ENCODE measurements at regions not wholly inside any gene's neighbourhood (a gene's known extent, or its start where the extent isn't known, plus 50 kb on each side); places are given as distances from the start of the nearest gene placed in this dataset.
"Not testable (repeated sequence)": the region's sequence is repeated elsewhere in the genome, so short reads cannot be mapped to it uniquely, and the experiment has no call there.

DNA sequence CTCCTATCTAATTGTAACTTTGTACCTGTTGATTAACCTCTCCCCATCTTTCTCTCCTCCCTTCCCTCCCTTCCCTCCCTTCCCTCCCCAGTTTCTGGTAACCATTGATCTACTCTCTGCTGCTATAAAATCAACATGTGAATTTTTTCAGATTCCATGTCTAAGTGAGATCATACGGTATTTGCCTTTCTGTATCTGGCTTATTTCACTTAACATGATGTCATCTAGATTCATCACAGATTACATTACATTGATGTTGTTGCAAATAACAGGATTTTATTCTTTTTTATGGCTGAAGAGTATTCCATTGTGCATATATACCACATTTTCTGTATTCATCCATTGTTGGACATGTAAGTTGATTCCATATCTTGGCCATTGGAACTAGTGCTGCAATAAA, 68.0 kb upstream of the FBXO33 start:
- DNase-seq = no peak

DNA sequence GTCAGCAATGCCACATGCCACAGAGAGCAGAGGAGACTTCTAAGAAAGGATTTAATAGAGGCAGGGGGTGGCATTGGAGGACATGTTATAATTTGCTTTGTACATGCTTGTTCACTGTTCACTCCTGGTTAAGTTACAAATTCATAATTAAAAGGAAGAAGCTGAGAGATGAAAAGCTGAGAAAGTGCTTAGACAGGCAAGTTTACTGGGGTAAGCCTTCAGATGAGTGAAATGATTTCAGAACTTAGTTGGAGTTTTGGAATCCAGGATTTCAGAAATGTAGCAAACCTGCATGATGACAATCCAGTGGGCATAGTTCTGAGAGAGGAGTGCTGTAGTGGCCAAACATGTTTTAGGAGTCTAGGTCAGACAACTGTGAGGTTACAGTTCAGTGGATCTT, 67.3 kb upstream of the FBXO33 start:
- no peak for DNase-seq

GRCh38 chr14:39497677-39498076, 65.4 kb upstream of the FBXO33 start:
- not testable (repeated sequence) for DNase-seq

- DNase-seq = no peak
These were observed 60.0 kb upstream of the FBXO33 start for GRCh38 chr14:39492267-39492666.

- DNase-seq = peak in 2 of 58 donors; percentile 25 to 29
These were observed 58.9 kb upstream of the FBXO33 start for GRCh38 chr14:39491134-39491571.

DNA sequence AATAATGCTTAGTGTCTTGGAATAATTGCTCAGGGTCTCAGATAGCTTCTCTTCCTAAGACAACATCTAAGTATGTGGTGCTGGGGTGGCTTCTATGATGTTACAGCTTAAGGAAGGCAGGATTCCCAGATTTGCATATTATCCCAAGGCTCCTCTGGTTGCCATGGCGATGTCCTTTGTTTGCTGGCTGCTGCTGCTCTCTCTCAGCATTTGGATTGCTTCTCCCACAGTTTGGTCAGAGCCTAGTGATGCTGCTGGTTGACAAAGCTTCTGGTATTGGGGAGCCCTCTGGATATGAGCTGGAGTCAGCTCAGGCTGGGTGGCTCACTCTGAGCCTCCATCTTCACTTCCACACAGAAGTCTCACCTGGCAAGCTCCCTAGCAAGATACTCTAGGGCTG, 56.4 kb upstream of the FBXO33 start:
- DNase-seq = peak in 21 of 58 donors; percentile 1 to 65 (median 18)

GRCh38 chr14:39483682-39484081, 51.4 kb upstream of the FBXO33 start:
- DNase-seq = no peak

All from anterior cingulate cortex (tissue), 58 donors.